Kidney epithelial cell (primary cell): ENCODE measurements at regions not wholly inside any gene's neighbourhood (a gene's known extent, or its start where the extent isn't known, plus 50 kb on each side); places are given as distances from the start of the nearest gene placed in this dataset.

Source experiments
- DNase-seq: peaks from one replicate; pipeline ENCODE4 v3.0.0-alpha.2; 2010; ENCODE audit warnings: low read depth
- H3K27me3 ChIP-seq: 2 replicates; pipeline ENCODE4 v1.6.0; 2011; ENCODE audit warnings: low read length; ENCODE audit not compliant: control insufficient read depth, insufficient read depth
- H3K36me3 ChIP-seq: 2 replicates; pipeline ENCODE4 v1.5.1; 2011; ENCODE audit warnings: low read length; ENCODE audit not compliant: control insufficient read depth, insufficient read depth
- H3K4me3 ChIP-seq: 2 replicates; pipeline ENCODE4 v1.5.1; 2011; ENCODE audit warnings: low read depth, mild to moderate bottlenecking, control low read depth, low read length
- TF ChIP-seq, protein P1 (sequence below): IDR thresholded peaks from 2 replicates; pipeline ENCODE4 v1.5.1; 2011; ENCODE audit warnings: mild to moderate bottlenecking, moderate library complexity, low read length, control low read depth, inconsistent platforms; ENCODE audit not compliant: insufficient read depth, poor library complexity, severe bottlenecking

DNA sequence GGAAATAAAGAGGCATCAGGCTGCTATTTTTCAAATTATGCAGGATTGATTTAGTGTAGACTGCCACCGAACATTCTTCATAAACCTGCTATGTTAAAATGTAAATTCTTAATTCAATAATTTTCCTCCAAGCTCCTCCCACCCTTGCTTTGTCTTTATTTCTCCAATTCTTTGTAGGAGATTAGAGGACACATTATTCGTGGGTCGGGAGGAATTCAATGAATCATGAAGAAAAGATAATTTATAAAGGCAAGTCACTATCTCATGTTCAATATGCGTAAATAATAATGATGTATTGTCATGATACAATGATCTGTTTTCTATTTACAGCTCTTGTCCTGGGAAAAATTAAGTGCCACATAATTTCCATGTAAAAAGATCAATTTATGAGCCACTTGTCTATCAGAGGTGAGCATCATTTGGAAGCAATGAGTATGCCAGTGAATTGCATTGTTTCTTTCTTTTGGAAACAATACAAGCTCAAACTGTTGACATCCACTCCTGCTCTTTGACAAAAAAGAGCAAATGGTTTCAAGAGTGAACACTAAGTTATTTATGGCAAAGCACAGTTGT is 148.0 kb upstream of the MITF start:
- no peaks in the 10 kb centered on the region for H3K27me3 ChIP-seq
- DNase-seq: no peak
- no peak overlapping the region for H3K4me3 ChIP-seq
- no peaks in the 10 kb centered on the region for H3K36me3 ChIP-seq
- TF ChIP-seq, protein P1, sequence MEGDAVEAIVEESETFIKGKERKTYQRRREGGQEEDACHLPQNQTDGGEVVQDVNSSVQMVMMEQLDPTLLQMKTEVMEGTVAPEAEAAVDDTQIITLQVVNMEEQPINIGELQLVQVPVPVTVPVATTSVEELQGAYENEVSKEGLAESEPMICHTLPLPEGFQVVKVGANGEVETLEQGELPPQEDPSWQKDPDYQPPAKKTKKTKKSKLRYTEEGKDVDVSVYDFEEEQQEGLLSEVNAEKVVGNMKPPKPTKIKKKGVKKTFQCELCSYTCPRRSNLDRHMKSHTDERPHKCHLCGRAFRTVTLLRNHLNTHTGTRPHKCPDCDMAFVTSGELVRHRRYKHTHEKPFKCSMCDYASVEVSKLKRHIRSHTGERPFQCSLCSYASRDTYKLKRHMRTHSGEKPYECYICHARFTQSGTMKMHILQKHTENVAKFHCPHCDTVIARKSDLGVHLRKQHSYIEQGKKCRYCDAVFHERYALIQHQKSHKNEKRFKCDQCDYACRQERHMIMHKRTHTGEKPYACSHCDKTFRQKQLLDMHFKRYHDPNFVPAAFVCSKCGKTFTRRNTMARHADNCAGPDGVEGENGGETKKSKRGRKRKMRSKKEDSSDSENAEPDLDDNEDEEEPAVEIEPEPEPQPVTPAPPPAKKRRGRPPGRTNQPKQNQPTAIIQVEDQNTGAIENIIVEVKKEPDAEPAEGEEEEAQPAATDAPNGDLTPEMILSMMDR: no peak

GRCh38 chr3:69590111-69590510 is 149.2 kb upstream of the MITF start:
- H3K4me3 ChIP-seq: no peak overlapping the region
- DNase-seq: no peak
- TF ChIP-seq, protein P1: no peak
- no peaks in the 10 kb centered on the region for H3K36me3 ChIP-seq
- no peaks in the 10 kb centered on the region for H3K27me3 ChIP-seq

GRCh38 chr3:69588170-69588569 is 151.1 kb upstream of the MITF start:
- DNase-seq: no peak
- Histone ChIP-seq H3K4me3 (no peak overlapping the region), H3K27me3 (no peaks in the 10 kb centered on the region), H3K36me3 (no peaks in the 10 kb centered on the region)
- TF ChIP-seq, protein P1: no peak

DNA sequence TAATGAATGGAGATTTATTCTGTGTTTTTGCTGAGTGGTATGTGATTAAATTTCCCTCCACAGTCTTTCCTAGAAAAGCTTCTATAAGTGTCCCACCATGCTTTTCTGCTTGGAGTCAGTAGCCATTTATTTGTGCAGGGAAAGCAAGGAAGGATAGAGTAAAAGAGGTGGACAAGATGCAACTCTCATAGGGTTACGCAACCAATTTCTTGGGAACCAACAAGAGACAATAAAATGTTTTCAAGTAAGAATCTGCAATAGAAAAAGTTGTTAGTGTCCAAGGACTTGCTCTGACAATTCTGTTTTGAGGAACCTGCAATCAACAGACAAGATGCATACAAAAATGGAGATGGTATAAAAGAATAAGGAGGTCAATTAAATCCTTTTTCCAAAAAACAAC is 153.8 kb upstream of the MITF start:
- Histone ChIP-seq H3K27me3 (no peaks in the 10 kb centered on the region), H3K4me3 (no peak overlapping the region), H3K36me3 (no peaks in the 10 kb centered on the region)
- no peak for DNase-seq
- TF ChIP-seq, protein P1: no peak

DNA sequence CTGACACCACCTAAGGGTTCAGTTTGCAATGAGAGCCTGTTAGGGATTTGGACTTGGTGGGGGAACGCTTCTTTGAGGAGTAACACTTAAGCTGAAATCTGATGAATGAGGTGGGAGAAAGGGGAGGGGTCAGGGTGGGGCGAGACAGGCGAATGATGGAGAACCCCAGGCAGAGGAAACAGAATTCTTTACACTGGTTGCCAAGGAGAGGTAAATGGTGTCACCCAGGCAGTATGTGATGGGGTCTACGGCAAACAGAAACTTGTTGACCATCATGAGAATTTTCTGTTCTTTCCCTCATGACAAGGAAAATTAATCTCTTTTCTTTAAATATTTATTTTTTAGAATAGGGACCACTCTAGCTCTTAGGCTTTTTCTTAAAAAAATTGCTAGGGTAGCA is 157.2 kb upstream of the MITF start:
- TF ChIP-seq, protein P1: no peak
- DNase-seq: no peak
- Histone ChIP-seq H3K27me3 (no peaks in the 10 kb centered on the region), H3K36me3 (no peaks in the 10 kb centered on the region), H3K4me3 (no peak overlapping the region)

DNA sequence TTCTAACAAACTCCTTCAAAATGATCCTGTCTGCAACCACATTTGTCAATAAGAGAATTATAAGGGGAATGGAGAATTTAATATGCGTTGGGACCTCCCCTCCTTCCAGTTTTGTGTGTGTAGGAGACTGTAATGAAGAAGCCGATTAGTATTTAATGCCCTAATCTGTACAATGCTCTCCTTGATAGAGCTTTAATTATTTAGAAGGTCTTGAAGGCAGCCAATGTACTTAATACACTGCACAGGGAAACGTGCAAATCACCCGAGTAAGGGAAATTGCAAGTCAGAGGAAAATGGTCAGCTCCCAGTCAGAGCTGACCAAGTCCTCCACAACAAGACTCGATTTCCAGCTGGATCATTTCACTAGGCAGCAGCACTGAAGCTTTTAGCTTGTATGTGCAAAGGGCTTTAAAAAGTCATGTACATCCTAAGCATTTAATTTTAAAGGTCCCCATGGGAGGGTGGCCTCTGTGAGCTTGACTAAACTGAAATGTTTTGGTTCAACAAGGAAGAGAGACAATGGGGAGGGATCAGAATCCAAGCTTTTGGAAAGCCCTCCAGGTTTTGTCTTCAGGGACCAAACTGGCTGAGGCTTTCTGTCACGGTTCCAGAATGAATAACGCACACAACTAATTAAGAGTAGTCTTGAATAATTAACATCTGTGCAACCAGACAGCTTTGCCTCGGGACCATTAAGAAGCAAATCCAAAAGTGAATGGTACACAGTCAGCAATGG is 159.8 kb upstream of the MITF start:
- no peaks in the 10 kb centered on the region for H3K36me3 ChIP-seq
- TF ChIP-seq, protein P1: no peak
- H3K27me3 ChIP-seq: no peaks in the 10 kb centered on the region
- no peak overlapping the region for H3K4me3 ChIP-seq
- DNase-seq: no peak
